ENCODE measurements at regions not wholly inside any gene's neighbourhood (a gene's known extent, or its start where the extent isn't known, plus 50 kb on each side); places are given as distances from the start of the nearest gene placed in this dataset.

- TF ChIP-seq, protein P1, sequence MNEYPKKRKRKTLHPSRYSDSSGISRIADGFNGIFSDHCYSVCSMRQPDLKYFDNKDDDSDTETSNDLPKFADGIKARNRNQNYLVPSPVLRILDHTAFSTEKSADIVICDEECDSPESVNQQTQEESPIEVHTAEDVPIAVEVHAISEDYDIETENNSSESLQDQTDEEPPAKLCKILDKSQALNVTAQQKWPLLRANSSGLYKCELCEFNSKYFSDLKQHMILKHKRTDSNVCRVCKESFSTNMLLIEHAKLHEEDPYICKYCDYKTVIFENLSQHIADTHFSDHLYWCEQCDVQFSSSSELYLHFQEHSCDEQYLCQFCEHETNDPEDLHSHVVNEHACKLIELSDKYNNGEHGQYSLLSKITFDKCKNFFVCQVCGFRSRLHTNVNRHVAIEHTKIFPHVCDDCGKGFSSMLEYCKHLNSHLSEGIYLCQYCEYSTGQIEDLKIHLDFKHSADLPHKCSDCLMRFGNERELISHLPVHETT (tag by site-specific recombination; IDR thresholded peaks at IDR 0.05) = no peak
- TF ChIP-seq, protein P2, sequence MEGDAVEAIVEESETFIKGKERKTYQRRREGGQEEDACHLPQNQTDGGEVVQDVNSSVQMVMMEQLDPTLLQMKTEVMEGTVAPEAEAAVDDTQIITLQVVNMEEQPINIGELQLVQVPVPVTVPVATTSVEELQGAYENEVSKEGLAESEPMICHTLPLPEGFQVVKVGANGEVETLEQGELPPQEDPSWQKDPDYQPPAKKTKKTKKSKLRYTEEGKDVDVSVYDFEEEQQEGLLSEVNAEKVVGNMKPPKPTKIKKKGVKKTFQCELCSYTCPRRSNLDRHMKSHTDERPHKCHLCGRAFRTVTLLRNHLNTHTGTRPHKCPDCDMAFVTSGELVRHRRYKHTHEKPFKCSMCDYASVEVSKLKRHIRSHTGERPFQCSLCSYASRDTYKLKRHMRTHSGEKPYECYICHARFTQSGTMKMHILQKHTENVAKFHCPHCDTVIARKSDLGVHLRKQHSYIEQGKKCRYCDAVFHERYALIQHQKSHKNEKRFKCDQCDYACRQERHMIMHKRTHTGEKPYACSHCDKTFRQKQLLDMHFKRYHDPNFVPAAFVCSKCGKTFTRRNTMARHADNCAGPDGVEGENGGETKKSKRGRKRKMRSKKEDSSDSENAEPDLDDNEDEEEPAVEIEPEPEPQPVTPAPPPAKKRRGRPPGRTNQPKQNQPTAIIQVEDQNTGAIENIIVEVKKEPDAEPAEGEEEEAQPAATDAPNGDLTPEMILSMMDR (tag by site-specific recombination; IDR thresholded peaks at IDR 0.05) = no peak
- TF ChIP-seq ZNF202 (tag by site-specific recombination; IDR thresholded peaks at IDR 0.05; ENCODE audit: borderline replicate concordance) (no peak), ZNF274 (IDR thresholded peaks at IDR 0.05; ENCODE audit: low read length) (no peak), ZNF274 (tag by site-specific recombination; IDR thresholded peaks at IDR 0.05; ENCODE audit: borderline replicate concordance) (no peak), ZNF558 (tag by site-specific recombination; IDR thresholded peaks at IDR 0.05) (no peak), TCF7L2 (IDR thresholded peaks at IDR 0.05; ENCODE audit: borderline replicate concordance, low read depth, low read length) (no peak), ZBTB20 (tag by site-specific recombination; IDR thresholded peaks at IDR 0.05) (no peak), ZNF280D (tag by site-specific recombination; IDR thresholded peaks at IDR 0.05) (no peak), ZNF302 (tag by site-specific recombination; IDR thresholded peaks at IDR 0.05; ENCODE audit: low read depth) (no peak), MZF1 (tag by site-specific recombination; IDR thresholded peaks at IDR 0.05; ENCODE audit: borderline replicate concordance) (no peak), TSHZ1 (tag by site-specific recombination; IDR thresholded peaks at IDR 0.05; ENCODE audit: borderline replicate concordance) (no peak), ZFP3 (tag by site-specific recombination; IDR thresholded peaks at IDR 0.05; ENCODE audit: low read depth) (no peak), ZNF350 (tag by site-specific recombination; IDR thresholded peaks at IDR 0.05) (no peak)
- TF ChIP-seq, protein P3, sequence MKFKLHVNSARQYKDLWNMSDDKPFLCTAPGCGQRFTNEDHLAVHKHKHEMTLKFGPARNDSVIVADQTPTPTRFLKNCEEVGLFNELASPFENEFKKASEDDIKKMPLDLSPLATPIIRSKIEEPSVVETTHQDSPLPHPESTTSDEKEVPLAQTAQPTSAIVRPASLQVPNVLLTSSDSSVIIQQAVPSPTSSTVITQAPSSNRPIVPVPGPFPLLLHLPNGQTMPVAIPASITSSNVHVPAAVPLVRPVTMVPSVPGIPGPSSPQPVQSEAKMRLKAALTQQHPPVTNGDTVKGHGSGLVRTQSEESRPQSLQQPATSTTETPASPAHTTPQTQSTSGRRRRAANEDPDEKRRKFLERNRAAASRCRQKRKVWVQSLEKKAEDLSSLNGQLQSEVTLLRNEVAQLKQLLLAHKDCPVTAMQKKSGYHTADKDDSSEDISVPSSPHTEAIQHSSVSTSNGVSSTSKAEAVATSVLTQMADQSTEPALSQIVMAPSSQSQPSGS (tag by site-specific recombination; IDR thresholded peaks at IDR 0.05; ENCODE audit: low read depth) = no peak
Observed at GRCh38 chr11:134907636-134908035, 495.6 kb upstream of the B3GAT1 start.

Data from HEK293 (cell line).